ENCODE measurements at regions not wholly inside any gene's neighbourhood (a gene's known extent, or its start where the extent isn't known, plus 50 kb on each side); places are given as distances from the start of the nearest gene placed in this dataset.

- DNase-seq: no peak
These were observed 63.5 kb upstream of the DMRT1 start for GRCh38 chr9:777978-778377.

GRCh38 chr9:784202-784601 lies 57.3 kb upstream of the DMRT1 start:
- DNase-seq: no peak

- no peak for DNase-seq
These were observed 56.6 kb upstream of the DMRT1 start for GRCh38 chr9:784916-785315.

GRCh38 chr9:785997-786396 lies 55.5 kb upstream of the DMRT1 start:
- DNase-seq: no peak

GRCh38 chr9:786405-786804 lies 55.1 kb upstream of the DMRT1 start:
- DNase-seq: no peak

- DNase-seq: no peak
These were observed 52.7 kb upstream of the DMRT1 start for GRCh38 chr9:788777-789176.
